ENCODE measurements at regions not wholly inside any gene's neighbourhood (a gene's known extent, or its start where the extent isn't known, plus 50 kb on each side); places are given as distances from the start of the nearest gene placed in this dataset.

DNA sequence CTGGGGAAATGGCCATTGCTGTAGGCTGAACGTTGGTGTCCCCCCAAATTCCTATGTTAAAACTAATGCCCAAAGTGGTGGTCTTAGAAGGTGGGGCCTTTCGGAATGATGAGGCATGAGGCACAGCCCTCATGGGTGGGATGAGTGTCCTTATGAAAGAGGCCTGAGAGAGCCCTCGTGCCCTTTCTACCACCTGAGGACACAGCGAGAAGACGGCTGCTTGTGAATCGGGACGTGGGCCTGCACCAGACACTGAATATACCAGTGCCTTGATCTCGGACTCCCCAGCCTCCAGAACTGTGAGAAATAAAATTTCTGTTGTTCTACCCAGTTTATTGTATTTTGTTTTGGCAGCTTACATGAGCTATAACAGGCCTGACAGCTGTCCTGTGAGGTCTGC is 162.9 kb upstream of the B3GAT1 start:
- Histone ChIP-seq H3K9me3 (ENCODE audit: control insufficient read depth, insufficient read depth, low read length) (no peaks in the 10 kb centered on the region), H3K36me3 (ENCODE audit: control insufficient read depth, insufficient read depth, low read length) (no peaks in the 10 kb centered on the region), H3K27ac (ENCODE audit: low read length) (no peak overlapping the region), H3K4me3 (ENCODE audit: low read length) (no peak overlapping the region), H3K4me1 (ENCODE audit: control insufficient read depth, insufficient read depth, low read length) (no peaks in the 10 kb centered on the region), H3K27me3 (ENCODE audit: control insufficient read depth, insufficient read depth, low read length) (no peaks in the 10 kb centered on the region)
- no peak for DNase-seq (ENCODE audit: low read depth, low spot score)
- no CpG with 5 or more reads among the region's 8 CpGs for WGBS (ENCODE audit: insufficient coverage, insufficient read length)

- Histone ChIP-seq H3K27ac (ENCODE audit: low read length) (no peak overlapping the region), H3K4me1 (ENCODE audit: control insufficient read depth, insufficient read depth, low read length) (no peaks in the 10 kb centered on the region), H3K36me3 (ENCODE audit: control insufficient read depth, insufficient read depth, low read length) (no peaks in the 10 kb centered on the region), H3K4me3 (ENCODE audit: low read length) (no peak overlapping the region), H3K9me3 (ENCODE audit: control insufficient read depth, insufficient read depth, low read length) (no peaks in the 10 kb centered on the region), H3K27me3 (ENCODE audit: control insufficient read depth, insufficient read depth, low read length) (no peaks in the 10 kb centered on the region)
- WGBS (ENCODE audit: insufficient coverage, insufficient read length): no CpG with 5 or more reads among the region's 7 CpGs
- no peak for DNase-seq (ENCODE audit: low read depth, low spot score)
These were observed 162.4 kb upstream of the B3GAT1 start for GRCh38 chr11:134574425-134574824.

- no peaks in the 10 kb centered on the region for H3K27me3 ChIP-seq (ENCODE audit: control insufficient read depth, insufficient read depth, low read length)
- H3K27ac ChIP-seq (ENCODE audit: low read length): no peak overlapping the region
- H3K9me3 ChIP-seq (ENCODE audit: control insufficient read depth, insufficient read depth, low read length): no peaks in the 10 kb centered on the region
- H3K36me3 ChIP-seq (ENCODE audit: control insufficient read depth, insufficient read depth, low read length): no peaks in the 10 kb centered on the region
- H3K4me3 ChIP-seq (ENCODE audit: low read length): no peak overlapping the region
- H3K4me1 ChIP-seq (ENCODE audit: control insufficient read depth, insufficient read depth, low read length): no peaks in the 10 kb centered on the region
- no peak for DNase-seq (ENCODE audit: low read depth, low spot score)
- WGBS (ENCODE audit: insufficient coverage, insufficient read length): no CpG with 5 or more reads among the region's 10 CpGs
These were observed 161.8 kb upstream of the B3GAT1 start for GRCh38 chr11:134573857-134574256.

DNA sequence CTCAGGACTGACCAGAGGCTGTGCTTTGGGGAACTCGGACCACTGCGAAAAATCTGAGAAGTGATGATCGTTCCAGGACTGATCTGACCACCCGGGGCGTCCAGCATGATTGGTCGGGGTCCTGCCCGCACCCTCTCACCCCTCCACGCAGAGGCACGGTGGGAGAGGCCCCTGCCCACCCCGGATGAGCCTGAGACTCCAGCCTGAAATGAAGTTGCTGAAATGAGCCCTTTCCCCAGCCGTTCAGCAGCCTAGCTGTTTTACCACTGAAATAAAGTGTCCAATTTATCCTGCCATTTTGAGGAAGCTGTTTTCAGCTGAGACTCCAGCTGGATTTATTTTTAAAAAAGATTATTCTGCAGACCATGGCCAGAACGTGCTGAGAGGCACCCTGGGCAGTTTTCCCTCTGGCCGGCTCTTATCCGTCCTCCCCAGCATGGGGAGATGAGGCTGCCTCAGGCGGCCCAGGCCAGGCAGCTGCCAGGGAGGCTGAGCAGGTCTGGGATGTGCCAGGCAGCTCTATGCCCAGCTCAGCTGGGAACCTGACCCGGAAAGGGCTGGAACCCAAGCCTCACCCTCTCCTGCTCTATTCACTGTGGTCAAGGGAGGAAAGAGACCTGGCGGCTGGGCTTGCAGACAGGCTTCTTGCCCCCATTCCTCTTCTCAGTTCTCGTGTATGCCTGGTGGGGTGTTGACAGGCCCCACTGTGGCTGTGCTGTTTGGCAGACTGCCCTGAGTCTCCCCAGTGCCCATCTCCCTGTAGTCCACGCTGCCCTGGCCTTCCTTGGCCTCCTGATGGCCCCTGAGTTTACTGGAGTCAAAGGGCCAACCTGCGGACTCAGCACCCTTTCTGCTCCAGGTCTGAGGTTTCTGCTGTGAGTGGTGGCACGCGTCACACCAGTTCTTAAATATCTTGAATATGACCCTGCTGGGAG is 161.0 kb upstream of the B3GAT1 start:
- H3K27ac ChIP-seq (ENCODE audit: low read length): no peak overlapping the region
- H3K27me3 ChIP-seq (ENCODE audit: control insufficient read depth, insufficient read depth, low read length): no peaks in the 10 kb centered on the region
- WGBS (ENCODE audit: insufficient coverage, insufficient read length): no CpG with 5 or more reads among the region's 22 CpGs
- H3K4me1 ChIP-seq (ENCODE audit: control insufficient read depth, insufficient read depth, low read length): no peaks in the 10 kb centered on the region
- H3K36me3 ChIP-seq (ENCODE audit: control insufficient read depth, insufficient read depth, low read length): no peaks in the 10 kb centered on the region
- no peaks in the 10 kb centered on the region for H3K9me3 ChIP-seq (ENCODE audit: control insufficient read depth, insufficient read depth, low read length)
- DNase-seq (ENCODE audit: low read depth, low spot score): no peak
- no peak overlapping the region for H3K4me3 ChIP-seq (ENCODE audit: low read length)

DNA sequence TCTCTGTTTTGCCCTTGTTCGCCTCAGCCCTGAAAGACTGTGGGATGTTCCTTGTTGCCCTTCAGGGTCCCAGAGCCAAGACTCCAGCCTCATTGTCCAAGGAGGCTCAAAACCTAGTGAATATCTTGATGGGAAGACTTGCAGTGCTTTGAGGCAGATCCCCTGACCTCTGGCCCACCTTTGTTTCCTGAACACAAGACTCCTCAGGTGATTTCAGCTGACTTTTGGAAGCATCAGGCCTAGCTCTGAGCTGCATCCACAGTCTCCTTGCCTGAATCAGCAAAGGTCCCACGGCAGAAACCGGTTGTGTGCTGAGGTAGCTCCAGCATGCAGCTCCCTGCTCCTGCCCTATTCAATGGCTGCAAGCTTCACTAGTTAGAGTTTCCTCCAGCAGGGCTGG is 159.3 kb upstream of the B3GAT1 start:
- no peak overlapping the region for H3K4me3 ChIP-seq (ENCODE audit: low read length)
- WGBS (ENCODE audit: insufficient coverage, insufficient read length): no CpG with 5 or more reads among the region's 3 CpGs
- DNase-seq (ENCODE audit: low read depth, low spot score): no peak
- no peaks in the 10 kb centered on the region for H3K4me1 ChIP-seq (ENCODE audit: control insufficient read depth, insufficient read depth, low read length)
- H3K27me3 ChIP-seq (ENCODE audit: control insufficient read depth, insufficient read depth, low read length): no peaks in the 10 kb centered on the region
- no peak overlapping the region for H3K27ac ChIP-seq (ENCODE audit: low read length)
- H3K36me3 ChIP-seq (ENCODE audit: control insufficient read depth, insufficient read depth, low read length): no peaks in the 10 kb centered on the region
- H3K9me3 ChIP-seq (ENCODE audit: control insufficient read depth, insufficient read depth, low read length): no peaks in the 10 kb centered on the region

GRCh38 chr11:134569195-134569594 is 157.2 kb upstream of the B3GAT1 start:
- WGBS (ENCODE audit: insufficient coverage, insufficient read length): no CpG with 5 or more reads among the region's 6 CpGs
- H3K4me3 ChIP-seq (ENCODE audit: low read length): no peak overlapping the region

GRCh38 chr11:134566311-134566710 is 154.3 kb upstream of the B3GAT1 start:
- no CpG with 5 or more reads among the region's 4 CpGs for WGBS (ENCODE audit: insufficient coverage, insufficient read length)

More at GRCh38 chr11:134569195-134569594, 157.2 kb upstream of the B3GAT1 start:
- no peak for DNase-seq (ENCODE audit: low read depth, low spot score)
- Histone ChIP-seq H3K36me3 (ENCODE audit: control insufficient read depth, insufficient read depth, low read length) (no peaks in the 10 kb centered on the region), H3K27me3 (ENCODE audit: control insufficient read depth, insufficient read depth, low read length) (no peaks in the 10 kb centered on the region), H3K9me3 (ENCODE audit: control insufficient read depth, insufficient read depth, low read length) (no peaks in the 10 kb centered on the region), H3K27ac (ENCODE audit: low read length) (no peak overlapping the region), H3K4me1 (ENCODE audit: control insufficient read depth, insufficient read depth, low read length) (no peaks in the 10 kb centered on the region)

DNA sequence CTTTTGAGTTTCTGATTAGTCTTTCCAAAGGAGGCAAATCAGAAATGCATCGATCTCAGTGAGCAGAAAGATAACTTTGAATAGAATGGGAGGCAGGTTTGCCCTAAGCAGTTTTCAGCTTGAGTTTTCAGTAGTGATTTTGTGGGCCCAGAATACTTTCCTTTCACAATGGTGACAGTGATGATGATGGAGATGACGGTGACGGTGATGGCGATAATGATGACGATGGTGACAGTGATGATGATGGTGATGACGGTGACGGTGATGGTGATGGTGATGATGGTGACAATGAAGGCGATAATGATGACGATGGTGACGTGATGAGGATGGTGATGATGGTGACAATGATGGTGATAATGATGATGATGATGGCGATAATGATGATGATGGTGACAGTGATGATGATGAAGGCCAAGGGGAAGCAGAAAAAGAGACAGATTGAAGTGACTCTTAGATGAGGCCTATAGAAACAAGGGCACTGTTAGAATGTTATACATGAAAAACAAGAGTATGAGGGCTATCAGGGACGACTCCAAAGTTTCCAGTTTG is 153.4 kb upstream of the B3GAT1 start:
- H3K4me1 ChIP-seq (ENCODE audit: control insufficient read depth, insufficient read depth, low read length): no peaks in the 10 kb centered on the region
- no peak overlapping the region for H3K27ac ChIP-seq (ENCODE audit: low read length)
- DNase-seq (ENCODE audit: low read depth, low spot score): no peak
- no peak overlapping the region for H3K4me3 ChIP-seq (ENCODE audit: low read length)
- WGBS (ENCODE audit: insufficient coverage, insufficient read length): 100% methylated on average over 2 of the region's 12 CpGs
- no peaks in the 10 kb centered on the region for H3K36me3 ChIP-seq (ENCODE audit: control insufficient read depth, insufficient read depth, low read length)
- no peaks in the 10 kb centered on the region for H3K9me3 ChIP-seq (ENCODE audit: control insufficient read depth, insufficient read depth, low read length)
- H3K27me3 ChIP-seq (ENCODE audit: control insufficient read depth, insufficient read depth, low read length): no peaks in the 10 kb centered on the region

More at GRCh38 chr11:134566311-134566710, 154.3 kb upstream of the B3GAT1 start:
- no peak for DNase-seq (ENCODE audit: low read depth, low spot score)
- Histone ChIP-seq H3K9me3 (ENCODE audit: control insufficient read depth, insufficient read depth, low read length) (no peaks in the 10 kb centered on the region), H3K4me1 (ENCODE audit: control insufficient read depth, insufficient read depth, low read length) (no peaks in the 10 kb centered on the region), H3K27ac (ENCODE audit: low read length) (no peak overlapping the region), H3K4me3 (ENCODE audit: low read length) (no peak overlapping the region), H3K36me3 (ENCODE audit: control insufficient read depth, insufficient read depth, low read length) (no peaks in the 10 kb centered on the region), H3K27me3 (ENCODE audit: control insufficient read depth, insufficient read depth, low read length) (no peaks in the 10 kb centered on the region)

DNA sequence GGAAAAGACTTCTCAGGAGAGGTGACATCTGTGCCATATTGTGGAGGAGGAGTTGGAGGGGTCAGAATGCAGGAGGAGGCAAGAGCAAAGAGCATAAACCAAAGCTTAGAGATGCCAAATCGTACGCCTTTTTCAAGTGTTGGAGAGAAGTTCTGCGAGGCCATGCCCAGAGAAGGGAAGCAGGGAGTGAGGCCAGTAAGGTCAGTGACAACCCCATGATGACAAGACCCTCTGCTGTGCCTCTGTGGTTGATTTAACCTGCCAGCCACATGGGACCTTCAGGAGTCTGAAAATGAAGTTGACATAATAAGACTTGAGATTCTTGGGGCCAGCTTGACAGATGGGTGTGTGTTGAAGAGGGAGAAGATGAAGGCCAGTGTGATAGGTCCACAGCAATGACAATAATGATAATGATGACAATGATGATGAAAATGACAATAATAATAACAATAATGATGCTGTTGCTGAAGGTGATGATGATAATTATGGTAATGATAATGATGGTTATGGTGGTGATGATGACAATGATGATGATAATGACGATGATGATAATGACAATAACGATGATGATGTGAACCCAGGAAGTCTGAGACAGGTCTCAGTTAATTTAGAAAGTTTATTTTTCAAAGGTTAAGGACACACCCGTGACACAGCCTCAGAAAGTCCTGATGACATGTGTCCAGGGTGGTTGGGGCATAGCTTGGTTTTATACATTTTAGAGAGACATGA is 152.6 kb upstream of the B3GAT1 start:
- no peaks in the 10 kb centered on the region for H3K9me3 ChIP-seq (ENCODE audit: control insufficient read depth, insufficient read depth, low read length)
- H3K36me3 ChIP-seq (ENCODE audit: control insufficient read depth, insufficient read depth, low read length): no peaks in the 10 kb centered on the region
- WGBS (ENCODE audit: insufficient coverage, insufficient read length): no CpG with 5 or more reads among the region's 6 CpGs
- H3K4me1 ChIP-seq (ENCODE audit: control insufficient read depth, insufficient read depth, low read length): no peaks in the 10 kb centered on the region
- DNase-seq (ENCODE audit: low read depth, low spot score): no peak
- H3K4me3 ChIP-seq (ENCODE audit: low read length): no peak overlapping the region
- H3K27ac ChIP-seq (ENCODE audit: low read length): no peak overlapping the region
- no peaks in the 10 kb centered on the region for H3K27me3 ChIP-seq (ENCODE audit: control insufficient read depth, insufficient read depth, low read length)

DNA sequence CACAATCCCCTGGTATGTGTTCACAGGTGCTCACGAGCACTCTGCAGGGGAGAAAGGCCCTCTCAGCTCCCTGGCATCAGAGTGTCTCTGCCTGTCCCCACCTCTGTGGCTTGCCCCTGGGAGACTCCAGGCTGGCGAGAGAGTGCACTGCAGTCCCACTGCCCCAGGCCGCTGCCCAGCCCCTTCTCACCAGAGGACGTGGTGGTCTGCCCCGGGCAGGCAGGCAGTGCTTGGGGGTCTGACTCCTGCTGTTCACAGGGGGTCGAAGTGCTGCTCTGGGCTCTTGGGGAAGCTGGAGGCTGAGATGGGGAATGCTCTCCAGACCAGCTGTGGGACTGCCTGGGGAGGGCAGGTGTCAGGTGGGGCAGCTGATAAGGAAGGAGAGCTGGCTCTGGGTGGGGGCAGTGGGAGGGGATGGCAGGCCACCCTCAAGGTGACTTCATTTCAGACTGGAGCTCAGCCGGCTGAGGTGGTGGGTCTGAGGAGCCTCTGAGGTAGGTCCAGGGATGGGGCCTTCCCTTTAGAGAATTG is 151.0 kb upstream of the B3GAT1 start:
- Histone ChIP-seq H3K27ac (ENCODE audit: low read length) (no peak overlapping the region), H3K4me1 (ENCODE audit: control insufficient read depth, insufficient read depth, low read length) (no peaks in the 10 kb centered on the region), H3K27me3 (ENCODE audit: control insufficient read depth, insufficient read depth, low read length) (no peaks in the 10 kb centered on the region), H3K4me3 (ENCODE audit: low read length) (no peak overlapping the region), H3K36me3 (ENCODE audit: control insufficient read depth, insufficient read depth, low read length) (no peaks in the 10 kb centered on the region), H3K9me3 (ENCODE audit: control insufficient read depth, insufficient read depth, low read length) (no peaks in the 10 kb centered on the region)
- DNase-seq (ENCODE audit: low read depth, low spot score): no peak
- no CpG with 5 or more reads among the region's 7 CpGs for WGBS (ENCODE audit: insufficient coverage, insufficient read length)

All from iPS DF 6.9 (cell line).